ENCODE measurements at regions not wholly inside any gene's neighbourhood (a gene's known extent, or its start where the extent isn't known, plus 50 kb on each side); places are given as distances from the start of the nearest gene placed in this dataset.

DNA sequence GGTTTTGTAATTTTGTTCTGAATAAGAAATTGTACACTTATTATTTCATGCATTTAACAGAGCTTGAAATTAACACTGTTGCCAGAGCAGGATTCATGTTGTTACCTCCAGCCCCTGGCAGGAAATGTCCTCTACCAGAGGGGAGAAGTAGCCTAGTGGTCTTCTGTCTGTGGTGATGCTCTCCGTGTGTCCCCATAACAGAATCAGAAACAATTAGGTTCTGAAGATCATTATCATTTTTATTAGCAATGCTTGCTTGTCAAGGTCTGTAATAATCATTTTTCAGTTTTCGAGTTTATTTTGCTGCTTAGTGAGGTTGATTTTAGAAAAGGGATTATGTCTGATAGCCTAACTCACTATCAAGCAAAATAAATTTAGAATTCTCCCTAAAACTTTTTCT is 116.6 kb upstream of the CNTNAP5 start:
- DNase-seq (ENCODE audit: low read depth), result no peak
- TF ChIP-seq, protein P1, sequence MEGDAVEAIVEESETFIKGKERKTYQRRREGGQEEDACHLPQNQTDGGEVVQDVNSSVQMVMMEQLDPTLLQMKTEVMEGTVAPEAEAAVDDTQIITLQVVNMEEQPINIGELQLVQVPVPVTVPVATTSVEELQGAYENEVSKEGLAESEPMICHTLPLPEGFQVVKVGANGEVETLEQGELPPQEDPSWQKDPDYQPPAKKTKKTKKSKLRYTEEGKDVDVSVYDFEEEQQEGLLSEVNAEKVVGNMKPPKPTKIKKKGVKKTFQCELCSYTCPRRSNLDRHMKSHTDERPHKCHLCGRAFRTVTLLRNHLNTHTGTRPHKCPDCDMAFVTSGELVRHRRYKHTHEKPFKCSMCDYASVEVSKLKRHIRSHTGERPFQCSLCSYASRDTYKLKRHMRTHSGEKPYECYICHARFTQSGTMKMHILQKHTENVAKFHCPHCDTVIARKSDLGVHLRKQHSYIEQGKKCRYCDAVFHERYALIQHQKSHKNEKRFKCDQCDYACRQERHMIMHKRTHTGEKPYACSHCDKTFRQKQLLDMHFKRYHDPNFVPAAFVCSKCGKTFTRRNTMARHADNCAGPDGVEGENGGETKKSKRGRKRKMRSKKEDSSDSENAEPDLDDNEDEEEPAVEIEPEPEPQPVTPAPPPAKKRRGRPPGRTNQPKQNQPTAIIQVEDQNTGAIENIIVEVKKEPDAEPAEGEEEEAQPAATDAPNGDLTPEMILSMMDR (conservative IDR thresholded peaks at IDR 0.05; ENCODE audit: low read length), result no peak
- no peak overlapping the region for H3K4me3 ChIP-seq (ENCODE audit: low read length)

- H3K4me3 ChIP-seq (ENCODE audit: low read length), result no peak overlapping the region
- no peak for DNase-seq (ENCODE audit: low read depth)
- TF ChIP-seq, protein P1 (conservative IDR thresholded peaks at IDR 0.05; ENCODE audit: low read length), result no peak
Measured at GRCh38 chr2:123912171-123912570, 112.9 kb upstream of the CNTNAP5 start.

DNA sequence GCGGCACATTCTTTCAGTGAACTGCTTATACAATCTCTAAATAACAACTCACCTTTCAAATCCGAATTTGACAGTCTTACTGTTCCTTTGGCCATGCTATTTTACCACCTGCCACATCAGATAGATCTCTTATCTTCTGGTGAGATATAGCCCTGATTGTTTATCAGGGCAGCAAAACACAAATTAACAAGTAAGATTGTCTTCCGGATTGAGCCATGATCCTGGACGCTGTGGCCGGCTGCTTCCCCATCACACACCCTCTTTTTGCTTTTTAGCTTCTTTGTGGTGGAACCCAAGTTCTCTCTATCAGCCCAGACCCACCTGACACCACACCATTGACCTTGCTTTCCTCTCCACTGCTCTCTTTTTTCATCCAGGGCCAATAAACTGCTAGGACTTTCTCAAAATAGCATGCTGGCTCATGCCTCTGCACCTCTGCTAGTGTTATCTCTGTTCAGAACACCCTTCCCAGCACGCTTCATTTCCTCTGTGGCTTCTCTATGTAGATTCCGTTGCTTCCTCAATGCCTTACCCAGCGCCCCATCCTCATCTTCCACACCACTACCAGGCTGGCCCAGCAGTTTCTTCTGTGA is 111.8 kb upstream of the CNTNAP5 start:
- H3K4me3 ChIP-seq (ENCODE audit: low read length), result no peak overlapping the region
- TF ChIP-seq, protein P1 (conservative IDR thresholded peaks at IDR 0.05; ENCODE audit: low read length), result no peak
- DNase-seq (ENCODE audit: low read depth), result no peak

DNA sequence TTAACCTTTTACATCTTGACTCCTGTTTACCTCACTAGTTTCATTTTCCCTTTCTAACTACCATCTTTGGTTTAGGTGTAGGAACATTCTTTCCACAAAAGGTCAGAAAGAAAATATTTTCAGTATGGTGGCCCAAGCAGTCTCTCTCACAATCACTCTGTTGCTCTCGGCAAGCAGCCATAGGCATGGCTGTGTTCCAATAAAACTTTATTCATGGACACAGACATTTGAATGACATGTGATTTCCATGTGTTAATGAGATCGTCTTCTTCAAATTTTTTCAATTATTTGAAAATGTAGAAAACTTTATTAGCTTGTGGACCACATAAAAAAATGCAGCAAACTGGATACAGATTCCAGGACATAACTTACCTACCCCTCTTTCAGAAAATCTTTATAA is 109.7 kb upstream of the CNTNAP5 start:
- TF ChIP-seq, protein P1 (conservative IDR thresholded peaks at IDR 0.05; ENCODE audit: low read length), result no peak
- no peak for DNase-seq (ENCODE audit: low read depth)

DNA sequence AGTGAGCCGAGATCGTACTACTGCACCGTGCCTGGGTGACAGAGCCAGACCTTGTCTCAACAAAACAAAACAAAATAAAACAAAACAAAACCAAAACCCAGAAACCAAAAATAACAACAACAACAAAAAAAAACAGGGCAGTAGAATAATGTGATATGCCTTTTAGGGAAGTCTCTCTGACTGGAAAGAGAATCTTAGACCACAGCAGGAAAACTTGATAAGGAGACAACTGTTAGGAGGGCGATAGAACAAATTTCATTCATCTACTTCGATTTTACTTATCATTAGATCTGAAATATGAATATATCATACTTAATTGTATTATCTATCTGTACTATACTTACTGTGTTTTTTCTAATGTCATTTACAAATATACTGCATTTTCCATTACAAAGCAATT is 109.0 kb upstream of the CNTNAP5 start:
- no peak for DNase-seq (ENCODE audit: low read depth)
- TF ChIP-seq, protein P1 (conservative IDR thresholded peaks at IDR 0.05; ENCODE audit: low read length), result no peak
- H3K4me3 ChIP-seq (ENCODE audit: low read length), result no peak overlapping the region

More for the DNA sequence above, 109.7 kb upstream of the CNTNAP5 start:
- no peak overlapping the region for H3K4me3 ChIP-seq (ENCODE audit: low read length)

GRCh38 chr2:123916531-123916930 is 108.6 kb upstream of the CNTNAP5 start:
- TF ChIP-seq, protein P1 (conservative IDR thresholded peaks at IDR 0.05; ENCODE audit: low read length), result no peak
- no peak overlapping the region for H3K4me3 ChIP-seq (ENCODE audit: low read length)
- no peak for DNase-seq (ENCODE audit: low read depth)

DNA sequence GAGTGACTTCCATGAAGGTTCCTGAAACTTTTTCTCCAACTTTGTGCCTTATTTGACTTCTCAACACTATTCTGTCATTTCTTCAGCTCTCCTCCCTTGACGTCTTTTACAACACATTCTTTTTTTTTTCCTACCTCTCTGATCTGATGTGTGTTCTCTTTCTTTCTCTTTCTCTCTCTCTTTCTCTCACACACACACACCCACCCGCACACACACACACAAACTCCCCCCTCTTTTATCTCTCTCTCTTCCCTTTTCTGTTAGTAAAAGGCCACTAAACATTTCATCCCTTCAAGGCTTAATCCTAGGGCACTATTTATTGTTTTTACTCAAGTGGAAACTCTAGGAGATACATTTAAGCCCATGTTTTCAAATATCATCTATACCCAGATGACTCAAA is 107.8 kb upstream of the CNTNAP5 start:
- no peak for DNase-seq (ENCODE audit: low read depth)
- no peak overlapping the region for H3K4me3 ChIP-seq (ENCODE audit: low read length)
- TF ChIP-seq, protein P1 (conservative IDR thresholded peaks at IDR 0.05; ENCODE audit: low read length), result no peak
